Tibial nerve (tissue), 4 donors: ENCODE measurements at regions not wholly inside any gene's neighbourhood (a gene's known extent, or its start where the extent isn't known, plus 50 kb on each side); places are given as distances from the start of the nearest gene placed in this dataset.

Source experiments
- CTCF ChIP-seq, 5 experiments: fragments of 200-600 bp in 3 of 5; fragments of 450-650 bp in 2 of 5; sonication (generic) in 3 of 5; IDR thresholded peaks; one replicate each; pipeline ENCODE4 v1.5.1; 2016 to 2019; ENCODE audit warnings: antibody characterized with exemption in 5 of 5, mild to moderate bottlenecking in 3 of 5, moderate library complexity in 2 of 5
- EP300 ChIP-seq, 2 donors: sonication (generic); formaldehyde crosslinking; IDR thresholded peaks; one replicate each; pipeline ENCODE4 v1.6.1; 2017; ENCODE audit warnings: antibody characterized with exemption in 2 of 2, mild to moderate bottlenecking in 1 of 2
- POLR2A ChIP-seq, 2 donors: fragments of 450-650 bp; IDR thresholded peaks; one replicate each; pipeline ENCODE4 v1.6.1; 2017; ENCODE audit warnings: antibody characterized with exemption in 2 of 2, mild to moderate bottlenecking in 2 of 2, moderate library complexity in 2 of 2

- TF ChIP-seq CTCF (IDR thresholded peaks at IDR 0.05) (no peak), POLR2A (IDR thresholded peaks at IDR 0.05) (no peak), EP300 (IDR thresholded peaks at IDR 0.05) (no peak)
These were observed 112.1 kb upstream of the ANO1 start for GRCh38 chr11:69965821-69966582.
